Hepatic stellate cell (primary cell): ENCODE measurements at regions not wholly inside any gene's neighbourhood (a gene's known extent, or its start where the extent isn't known, plus 50 kb on each side); places are given as distances from the start of the nearest gene placed in this dataset.

ENCODE experiments used
- DNase-seq: peaks from one replicate; pipeline ENCODE4 v3.0.0; 2011; ENCODE audit warnings: low spot score

- DNase-seq = no peak
Measured at GRCh38 chr13:104854698-104855097, 1680.8 kb downstream of the EFNB2 start.

- DNase-seq = no peak
Measured at GRCh38 chr13:104854007-104854406, 1681.5 kb downstream of the EFNB2 start.

- no peak for DNase-seq
Measured at GRCh38 chr13:104847922-104848321, 1687.5 kb downstream of the EFNB2 start.

GRCh38 chr13:104843401-104843800 is 1692.1 kb downstream of the EFNB2 start:
- DNase-seq = no peak

- no peak for DNase-seq
Measured at GRCh38 chr13:104841110-104841509, 1694.4 kb downstream of the EFNB2 start.

GRCh38 chr13:104837756-104838155 is 1697.7 kb downstream of the EFNB2 start:
- DNase-seq = no peak

- no peak for DNase-seq
Measured at GRCh38 chr13:104833221-104833620, 1702.2 kb downstream of the EFNB2 start.

- DNase-seq = no peak
Measured at GRCh38 chr13:104832231-104832630, 1703.2 kb downstream of the EFNB2 start.

GRCh38 chr13:104831831-104832230 is 1703.6 kb downstream of the EFNB2 start:
- DNase-seq = no peak

GRCh38 chr13:104823709-104824108 is 1711.8 kb downstream of the EFNB2 start:
- no peak for DNase-seq

- DNase-seq = no peak
Measured at GRCh38 chr13:104823071-104823470, 1712.4 kb downstream of the EFNB2 start.

GRCh38 chr13:104817271-104817670 is 1718.2 kb downstream of the EFNB2 start:
- DNase-seq = no peak

GRCh38 chr13:104816726-104817125 is 1718.7 kb downstream of the EFNB2 start:
- DNase-seq = no peak

GRCh38 chr13:104810242-104810641 is 1725.2 kb downstream of the EFNB2 start:
- no peak for DNase-seq

- no peak for DNase-seq
Measured at GRCh38 chr13:104809483-104809882, 1726.0 kb downstream of the EFNB2 start.

GRCh38 chr13:104805346-104805745 is 1730.1 kb downstream of the EFNB2 start:
- no peak for DNase-seq

- no peak for DNase-seq
Measured at GRCh38 chr13:104799152-104799551, 1732.9 kb upstream of the SLC10A2 start.

- no peak for DNase-seq
Measured at GRCh38 chr13:104798486-104798885, 1732.3 kb upstream of the SLC10A2 start.

- DNase-seq = no peak
Measured at GRCh38 chr13:104796581-104796980, 1730.4 kb upstream of the SLC10A2 start.

GRCh38 chr13:104785952-104786351 is 1719.7 kb upstream of the SLC10A2 start:
- DNase-seq = no peak

- no peak for DNase-seq
Measured at GRCh38 chr13:104784891-104785290, 1718.7 kb upstream of the SLC10A2 start.

GRCh38 chr13:104782741-104783140 is 1716.5 kb upstream of the SLC10A2 start:
- DNase-seq = no peak

GRCh38 chr13:104779311-104779993 is 1713.2 kb upstream of the SLC10A2 start:
- DNase-seq = no peak

- no peak for DNase-seq
Measured at GRCh38 chr13:104773775-104774174, 1707.6 kb upstream of the SLC10A2 start.
